GM12874 (cell line): ENCODE measurements at regions not wholly inside any gene's neighbourhood (a gene's known extent, or its start where the extent isn't known, plus 50 kb on each side); places are given as distances from the start of the nearest gene placed in this dataset.

Source experiments
- TF ChIP-seq, protein P1 (sequence below): IDR thresholded peaks from 2 replicates; pipeline ENCODE4 v1.5.1; 2011; ENCODE audit warnings: low read depth, mild to moderate bottlenecking, control low read depth, low read length, moderate library complexity; ENCODE audit not compliant: insufficient read depth

GRCh38 chr10:33117816-33118215, 159.8 kb upstream of the ITGB1 start:
- TF ChIP-seq, protein P1, sequence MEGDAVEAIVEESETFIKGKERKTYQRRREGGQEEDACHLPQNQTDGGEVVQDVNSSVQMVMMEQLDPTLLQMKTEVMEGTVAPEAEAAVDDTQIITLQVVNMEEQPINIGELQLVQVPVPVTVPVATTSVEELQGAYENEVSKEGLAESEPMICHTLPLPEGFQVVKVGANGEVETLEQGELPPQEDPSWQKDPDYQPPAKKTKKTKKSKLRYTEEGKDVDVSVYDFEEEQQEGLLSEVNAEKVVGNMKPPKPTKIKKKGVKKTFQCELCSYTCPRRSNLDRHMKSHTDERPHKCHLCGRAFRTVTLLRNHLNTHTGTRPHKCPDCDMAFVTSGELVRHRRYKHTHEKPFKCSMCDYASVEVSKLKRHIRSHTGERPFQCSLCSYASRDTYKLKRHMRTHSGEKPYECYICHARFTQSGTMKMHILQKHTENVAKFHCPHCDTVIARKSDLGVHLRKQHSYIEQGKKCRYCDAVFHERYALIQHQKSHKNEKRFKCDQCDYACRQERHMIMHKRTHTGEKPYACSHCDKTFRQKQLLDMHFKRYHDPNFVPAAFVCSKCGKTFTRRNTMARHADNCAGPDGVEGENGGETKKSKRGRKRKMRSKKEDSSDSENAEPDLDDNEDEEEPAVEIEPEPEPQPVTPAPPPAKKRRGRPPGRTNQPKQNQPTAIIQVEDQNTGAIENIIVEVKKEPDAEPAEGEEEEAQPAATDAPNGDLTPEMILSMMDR: no peak

DNA sequence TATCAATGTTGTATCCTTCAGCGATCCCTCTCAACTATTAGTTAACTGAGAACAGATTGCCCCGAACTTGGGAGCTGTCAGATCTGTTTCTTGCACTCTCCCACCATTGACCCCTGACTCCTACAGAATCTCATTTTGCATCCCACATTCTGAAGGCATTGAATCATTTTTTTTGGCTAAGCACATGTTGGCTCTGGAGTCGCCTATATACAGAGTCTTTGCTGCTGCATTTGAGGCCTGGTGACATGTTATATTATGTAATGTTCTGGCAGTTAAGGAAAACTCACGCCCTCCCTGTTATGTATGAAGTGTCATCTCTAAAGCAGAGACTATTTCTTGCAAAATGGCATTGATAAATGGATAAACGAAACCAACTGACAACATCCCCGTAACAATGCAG, 159.2 kb upstream of the ITGB1 start:
- TF ChIP-seq, protein P1: no peak

- TF ChIP-seq, protein P1: peak; percentile 24
Measured at GRCh38 chr10:33115738-33116719, 158.0 kb upstream of the ITGB1 start.

DNA sequence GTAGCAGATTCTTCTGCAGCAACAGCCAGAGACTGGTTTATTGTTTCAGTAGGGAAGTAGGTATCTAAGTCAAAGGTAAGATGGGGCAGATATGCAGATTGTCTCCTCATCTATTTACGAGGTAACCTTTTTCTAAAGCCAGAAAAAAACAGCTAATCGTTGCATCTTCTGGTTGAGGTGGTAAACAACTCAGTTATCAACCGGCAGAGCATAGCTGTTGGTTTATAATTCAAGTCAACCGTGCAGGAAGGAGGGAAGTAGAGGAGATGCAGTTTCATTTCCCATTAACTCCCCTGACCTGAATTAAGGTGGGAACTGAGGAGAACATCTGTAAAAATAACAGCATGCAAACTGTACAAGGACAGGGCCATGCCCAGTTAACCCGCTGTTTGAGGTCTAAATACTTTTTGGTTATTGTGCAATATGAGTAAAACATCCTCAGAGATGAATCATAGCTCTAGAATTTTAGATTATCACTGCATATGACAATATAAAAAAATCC, 156.5 kb upstream of the ITGB1 start:
- TF ChIP-seq, protein P1: no peak

GRCh38 chr10:33113466-33113865, 155.4 kb upstream of the ITGB1 start:
- TF ChIP-seq, protein P1: no peak

GRCh38 chr10:33112831-33113455, 154.9 kb upstream of the ITGB1 start:
- TF ChIP-seq, protein P1: no peak

- TF ChIP-seq, protein P1: no peak
Measured at GRCh38 chr10:33111488-33112051, 153.5 kb upstream of the ITGB1 start.
